GM23248 (cell line): ENCODE measurements at regions not wholly inside any gene's neighbourhood (a gene's known extent, or its start where the extent isn't known, plus 50 kb on each side); places are given as distances from the start of the nearest gene placed in this dataset.

Experiments used
- DNase-seq: peaks from one replicate; pipeline ENCODE4 v3.0.0-alpha.2; 2015
- H2AFZ ChIP-seq: fragments of 200-600 bp; sonication (generic); 2 replicates; pipeline ENCODE4 v1.6.1; 2016; ENCODE audit warnings: antibody characterized with exemption
- H3F3A ChIP-seq: fragments of 200-600 bp; sonication (generic); 2 replicates; pipeline ENCODE4 v1.6.1; 2016; ENCODE audit warnings: mild to moderate bottlenecking, antibody characterized with exemption, mixed run types; ENCODE audit not compliant: insufficient read depth
- H3K27ac ChIP-seq: fragments of 200-600 bp; sonication (generic); 2 replicates; pipeline ENCODE4 v1.5.1; 2016; ENCODE audit warnings: mild to moderate bottlenecking
- H3K27me3 ChIP-seq: fragments of 200-600 bp; sonication (generic); replicated peaks from 2 replicates; pipeline ENCODE4 v1.6.1; 2016; ENCODE audit warnings: mild to moderate bottlenecking; ENCODE audit not compliant: insufficient read depth
- H3K36me3 ChIP-seq: fragments of 200-600 bp; sonication (generic); 2 replicates; pipeline ENCODE4 v1.6.1; 2016; ENCODE audit warnings: low read depth, mild to moderate bottlenecking
- H3K4me1 ChIP-seq: fragments of 200-600 bp; sonication (generic); 2 replicates; pipeline ENCODE4 v1.6.1; 2016; ENCODE audit warnings: mild to moderate bottlenecking; ENCODE audit not compliant: insufficient read depth
- H3K4me2 ChIP-seq: fragments of 200-600 bp; sonication (generic); one replicate; pipeline ENCODE4 v1.6.1; 2016; ENCODE audit warnings: mild to moderate bottlenecking; ENCODE audit not compliant: unreplicated experiment
- H3K4me3 ChIP-seq: fragments of 200-600 bp; sonication (generic); 2 replicates; pipeline ENCODE4 v1.5.1; 2016; ENCODE audit warnings: mild to moderate bottlenecking
- H3K79me2 ChIP-seq: fragments of 200-600 bp; sonication (generic); 2 replicates; pipeline ENCODE4 v1.6.1; 2016; ENCODE audit warnings: mild to moderate bottlenecking; ENCODE audit not compliant: insufficient read depth
- H3K9ac ChIP-seq: fragments of 200-600 bp; sonication (generic); 2 replicates; pipeline ENCODE4 v1.6.1; 2016; ENCODE audit warnings: mild to moderate bottlenecking
- H3K9me2 ChIP-seq: fragments of 200-600 bp; sonication (generic); 2 replicates; pipeline ENCODE4 v1.6.1; 2016; ENCODE audit warnings: mixed run types, mild to moderate bottlenecking, moderate library complexity; ENCODE audit not compliant: insufficient read depth
- H3K9me3 ChIP-seq: fragments of 200-600 bp; sonication (generic); one replicate; pipeline ENCODE4 v1.6.1; 2017; ENCODE audit warnings: low read depth
- H4K20me1 ChIP-seq: fragments of 200-600 bp; sonication (generic); 2 replicates; pipeline ENCODE4 v1.6.0; 2016; ENCODE audit not compliant: insufficient read depth
- EZH2 ChIP-seq: fragments of 200-600 bp; sonication (generic); IDR thresholded peaks from 2 replicates; pipeline ENCODE4 v1.6.1; 2018; ENCODE audit warnings: antibody characterized with exemption, mild to moderate bottlenecking; ENCODE audit not compliant: insufficient read depth, poor library complexity, severe bottlenecking
- EZH2phosphoT487 ChIP-seq: fragments of 200-600 bp; sonication (generic); IDR thresholded peaks from 2 replicates; pipeline ENCODE4 v1.6.1; 2018; ENCODE audit warnings: antibody characterized with exemption, moderate library complexity, mild to moderate bottlenecking, low read depth; ENCODE audit not compliant: insufficient read depth
- WGBS, 2 experiments: methylation state at CpG; one replicate each; pipeline ENCODE4 v1.1.6; 2015 to 2017; ENCODE audit warnings: low lambda C conversion rate in 2 of 2, low coverage in 1 of 2; ENCODE audit errors: missing lambda C conversion rate in 2 of 2; 5-methylcytosine and 5-hydroxymethylcytosine counted together
- in situ Hi-C: fragments of 300-500 bp; cut with MboI; formaldehyde crosslinking; loops from 2 replicates; pipeline ENCODE4 v1.15.0; 2020

GRCh38 chr12:92002195-92002649 is 143.4 kb downstream of the BTG1 start:
- Histone ChIP-seq H4K20me1 (no peaks in the 10 kb centered on the region), H2AFZ (peak overlapping the region; percentile 61), H3K4me2 (no peak overlapping the region), H3K4me3 (no peak overlapping the region), H3F3A (no peaks in the 10 kb centered on the region), H3K79me2 (no peaks in the 10 kb centered on the region), H3K9ac (no peak overlapping the region), H3K36me3 (no peaks in the 10 kb centered on the region), H3K27ac (no peak overlapping the region), H3K27me3 (no peaks in the 10 kb centered on the region), H3K9me2 (no peaks in the 10 kb centered on the region), H3K4me1 (no peaks in the 10 kb centered on the region), H3K9me3 (no peaks in the 10 kb centered on the region)
- in situ Hi-C loops, result no loop called here
- 96 to 97% methylated on average over 1 of the region's 1 CpG for WGBS, 2 experiments
- TF ChIP-seq EZH2, result no peak
- TF ChIP-seq EZH2phosphoT487, result no peak
- peak; percentile 9 for DNase-seq

GRCh38 chr12:92000597-92000996 is 145.0 kb downstream of the BTG1 start:
- no peaks in the 10 kb centered on the region for H4K20me1 ChIP-seq
- no peak overlapping the region for H3K4me3 ChIP-seq
- WGBS, 2 experiments, result 79 to 81% methylated on average over 2 of the region's 2 CpGs
- H3K9ac ChIP-seq, result no peak overlapping the region
- no peaks in the 10 kb centered on the region for H3K9me3 ChIP-seq
- no peaks in the 10 kb centered on the region for H3K9me2 ChIP-seq
- in situ Hi-C loops, result no loop called here
- no peak for TF ChIP-seq EZH2
- TF ChIP-seq EZH2phosphoT487, result no peak
- H3K4me2 ChIP-seq, result no peak overlapping the region
- H2AFZ ChIP-seq, result no peak overlapping the region
- no peak for DNase-seq
- no peak overlapping the region for H3K27ac ChIP-seq
- H3K36me3 ChIP-seq, result no peaks in the 10 kb centered on the region
- H3K27me3 ChIP-seq, result no peaks in the 10 kb centered on the region
- no peaks in the 10 kb centered on the region for H3K4me1 ChIP-seq
- no peaks in the 10 kb centered on the region for H3F3A ChIP-seq
- H3K79me2 ChIP-seq, result no peaks in the 10 kb centered on the region

- no peaks in the 10 kb centered on the region for H3K4me1 ChIP-seq
- H3K9me3 ChIP-seq, result no peaks in the 10 kb centered on the region
- H3K4me3 ChIP-seq, result no peak overlapping the region
- no peak for DNase-seq
- H3K27ac ChIP-seq, result no peak overlapping the region
- no peaks in the 10 kb centered on the region for H3K27me3 ChIP-seq
- H3K36me3 ChIP-seq, result no peaks in the 10 kb centered on the region
- H2AFZ ChIP-seq, result no peak overlapping the region
- 100% methylated on average over 1 of the region's 1 CpG for WGBS, 2 experiments
- H3K4me2 ChIP-seq, result no peak overlapping the region
- no peaks in the 10 kb centered on the region for H4K20me1 ChIP-seq
- H3K79me2 ChIP-seq, result no peaks in the 10 kb centered on the region
- no peaks in the 10 kb centered on the region for H3K9me2 ChIP-seq
- H3F3A ChIP-seq, result no peaks in the 10 kb centered on the region
- in situ Hi-C loops, result no loop called here
- no peak overlapping the region for H3K9ac ChIP-seq
- TF ChIP-seq EZH2phosphoT487 (no peak), EZH2 (no peak)
Measured at GRCh38 chr12:91999823-92000222, 145.8 kb downstream of the BTG1 start.

- Histone ChIP-seq H3K9me3 (no peaks in the 10 kb centered on the region), H3K4me3 (no peak overlapping the region), H3K79me2 (no peaks in the 10 kb centered on the region), H3K9me2 (no peaks in the 10 kb centered on the region), H3K4me2 (no peak overlapping the region), H3K36me3 (no peaks in the 10 kb centered on the region), H3K27me3 (no peaks in the 10 kb centered on the region), H3F3A (no peaks in the 10 kb centered on the region), H4K20me1 (no peaks in the 10 kb centered on the region), H2AFZ (no peak overlapping the region), H3K9ac (no peak overlapping the region), H3K27ac (no peak overlapping the region), H3K4me1 (no peaks in the 10 kb centered on the region)
- no peak for TF ChIP-seq EZH2
- TF ChIP-seq EZH2phosphoT487, result no peak
- no peak for DNase-seq
- WGBS, 2 experiments, result 74 to 76% methylated on average over 2 of the region's 2 CpGs
- in situ Hi-C loops, result no loop called here
Measured at GRCh38 chr12:91998316-91998715, 147.3 kb downstream of the BTG1 start.
